Osteoblast (primary cell): ENCODE measurements at regions not wholly inside any gene's neighbourhood (a gene's known extent, or its start where the extent isn't known, plus 50 kb on each side); places are given as distances from the start of the nearest gene placed in this dataset.

ENCODE experiments used
- DNase-seq: peaks from one replicate; pipeline ENCODE4 v3.0.0; 2011; ENCODE audit warnings: low spot score, mixed read lengths; ENCODE audit not compliant: insufficient read length; ENCODE audit errors: missing footprints
- H2AFZ ChIP-seq: 2 replicates; pipeline ENCODE4 v1.6.0; 2011; ENCODE audit warnings: mild to moderate bottlenecking, low read length
- H3K27ac ChIP-seq: 2 replicates; pipeline ENCODE4 v1.5.1; 2011; ENCODE audit warnings: mild to moderate bottlenecking, low read depth, low read length, moderate library complexity
- H3K27me3 ChIP-seq: 2 replicates; pipeline ENCODE4 v1.6.0; 2012; ENCODE audit warnings: mild to moderate bottlenecking, control low read depth, inconsistent platforms, low read length, moderate library complexity; ENCODE audit not compliant: insufficient read depth
- H3K36me3 ChIP-seq: 2 replicates; pipeline ENCODE4 v1.5.1; 2011; ENCODE audit warnings: mild to moderate bottlenecking, low read length, control low read depth, moderate library complexity; ENCODE audit not compliant: insufficient read depth
- H3K4me1 ChIP-seq: 2 replicates; pipeline ENCODE4 v1.5.1; 2011; ENCODE audit warnings: mild to moderate bottlenecking, low read length, control low read depth, moderate library complexity; ENCODE audit not compliant: insufficient read depth
- H3K4me2 ChIP-seq: 2 replicates; pipeline ENCODE4 v1.6.0; 2011; ENCODE audit warnings: mild to moderate bottlenecking, low read length; ENCODE audit not compliant: insufficient read depth
- H3K4me3 ChIP-seq: fragments of 200-600 bp; sonication (generic); 3 replicates; pipeline ENCODE4 v1.5.1; 2012; ENCODE audit warnings: mild to moderate bottlenecking, low read length, inconsistent platforms; ENCODE audit not compliant: insufficient read depth
- H3K79me2 ChIP-seq: 2 replicates; pipeline ENCODE4 v1.6.0; 2012; ENCODE audit warnings: mild to moderate bottlenecking, low read length, control low read depth, inconsistent platforms; ENCODE audit not compliant: insufficient read depth
- H3K9me3 ChIP-seq: 2 replicates; pipeline ENCODE4 v1.5.1; 2011; ENCODE audit warnings: low read depth, low read length, control low read depth
- H4K20me1 ChIP-seq: 2 replicates; pipeline ENCODE4 v1.6.0; 2012; ENCODE audit warnings: mild to moderate bottlenecking, low read length, control low read depth; ENCODE audit not compliant: insufficient read depth
- CTCF ChIP-seq: IDR thresholded peaks from 2 replicates; pipeline ENCODE4 v1.5.1; 2011; ENCODE audit warnings: mild to moderate bottlenecking, low read depth, low read length, moderate library complexity; ENCODE audit errors: extremely low read depth

- DNase-seq: no peak
These were observed 486.3 kb downstream of the SHQ1 start for GRCh38 chr3:72361990-72362389.

GRCh38 chr3:72359743-72360142 is 488.5 kb downstream of the SHQ1 start:
- Histone ChIP-seq H3K4me3 (no peak overlapping the region), H3K27ac (no peak overlapping the region), H4K20me1 (no peaks in the 10 kb centered on the region), H3K27me3 (peaks cover 16% of the 10 kb centered on the region), H3K36me3 (no peaks in the 10 kb centered on the region), H3K4me2 (no peak overlapping the region), H3K4me1 (no peaks in the 10 kb centered on the region), H2AFZ (no peak overlapping the region), H3K79me2 (no peaks in the 10 kb centered on the region), H3K9me3 (no peaks in the 10 kb centered on the region)
- DNase-seq: no peak
- no peak for TF ChIP-seq CTCF

More at GRCh38 chr3:72361990-72362389, 486.3 kb downstream of the SHQ1 start:
- H3K27ac ChIP-seq: no peak overlapping the region
- no peak overlapping the region for H2AFZ ChIP-seq
- H3K79me2 ChIP-seq: no peaks in the 10 kb centered on the region
- no peaks in the 10 kb centered on the region for H3K4me1 ChIP-seq
- H3K9me3 ChIP-seq: no peaks in the 10 kb centered on the region
- TF ChIP-seq CTCF: no peak
- peaks cover 16% of the 10 kb centered on the region for H3K27me3 ChIP-seq
- H3K36me3 ChIP-seq: no peaks in the 10 kb centered on the region
- no peak overlapping the region for H3K4me3 ChIP-seq
- H3K4me2 ChIP-seq: no peak overlapping the region
- no peaks in the 10 kb centered on the region for H4K20me1 ChIP-seq

GRCh38 chr3:72355168-72355567 is 493.1 kb downstream of the SHQ1 start:
- DNase-seq: no peak
- no peaks in the 10 kb centered on the region for H3K9me3 ChIP-seq
- H4K20me1 ChIP-seq: no peaks in the 10 kb centered on the region
- no peak overlapping the region for H2AFZ ChIP-seq
- peaks cover 2% of the 10 kb centered on the region for H3K27me3 ChIP-seq
- no peak overlapping the region for H3K4me3 ChIP-seq
- TF ChIP-seq CTCF: no peak
- H3K27ac ChIP-seq: no peak overlapping the region
- no peaks in the 10 kb centered on the region for H3K36me3 ChIP-seq
- H3K4me1 ChIP-seq: no peaks in the 10 kb centered on the region
- H3K79me2 ChIP-seq: no peaks in the 10 kb centered on the region
- H3K4me2 ChIP-seq: no peak overlapping the region

GRCh38 chr3:72354486-72354885 is 493.8 kb downstream of the SHQ1 start:
- H4K20me1 ChIP-seq: no peaks in the 10 kb centered on the region
- TF ChIP-seq CTCF: no peak
- H3K79me2 ChIP-seq: no peaks in the 10 kb centered on the region
- H3K4me1 ChIP-seq: no peaks in the 10 kb centered on the region
- no peaks in the 10 kb centered on the region for H3K36me3 ChIP-seq
- H2AFZ ChIP-seq: no peak overlapping the region
- H3K4me3 ChIP-seq: no peak overlapping the region
- H3K27me3 ChIP-seq: peaks cover 2% of the 10 kb centered on the region
- H3K27ac ChIP-seq: no peak overlapping the region
- H3K4me2 ChIP-seq: no peak overlapping the region
- H3K9me3 ChIP-seq: no peaks in the 10 kb centered on the region
- no peak for DNase-seq
